ENCODE measurements at regions not wholly inside any gene's neighbourhood (a gene's known extent, or its start where the extent isn't known, plus 50 kb on each side); places are given as distances from the start of the nearest gene placed in this dataset.
A peak's percentile ranks its signal among the peaks of the same experiment; 100 is the strongest.

DNA sequence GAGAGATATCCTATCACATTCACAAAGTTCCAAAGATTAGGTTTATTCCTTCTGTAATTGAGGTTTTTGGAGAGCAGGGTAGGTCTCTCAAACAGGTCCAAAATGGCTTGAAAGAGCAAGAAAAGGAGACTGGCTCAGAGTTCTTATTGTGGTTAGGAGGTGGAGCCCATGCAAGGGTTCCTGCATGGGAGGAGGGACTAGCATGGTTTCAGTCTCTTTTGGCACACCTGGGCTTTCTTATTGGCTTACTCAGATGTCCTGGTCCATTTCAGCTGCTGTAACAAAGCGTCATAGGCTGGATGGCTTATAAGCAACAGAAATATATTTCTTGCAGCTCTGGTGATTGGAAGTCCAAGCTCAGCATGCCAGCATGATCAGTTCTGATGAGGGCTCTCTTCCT lies 493.1 kb downstream of the REEP3 start:
- no peak overlapping the region for H3K9ac ChIP-seq (ENCODE audit: low read length)
- H3K9me3 ChIP-seq (ENCODE audit: insufficient read depth, low read length) = no peaks in the 10 kb centered on the region
- no peaks in the 10 kb centered on the region for H4K20me1 ChIP-seq (ENCODE audit: insufficient read depth, low read length)
- no peaks in the 10 kb centered on the region for H3K4me1 ChIP-seq (ENCODE audit: low read length)
- no peaks in the 10 kb centered on the region for H3K36me3 ChIP-seq (replicated peaks; ENCODE audit: low read depth, low read length)
- no peak for TF ChIP-seq EZH2phosphoT487 (IDR thresholded peaks at IDR 0.05; ENCODE audit: low read depth)
- TF ChIP-seq, protein P1, sequence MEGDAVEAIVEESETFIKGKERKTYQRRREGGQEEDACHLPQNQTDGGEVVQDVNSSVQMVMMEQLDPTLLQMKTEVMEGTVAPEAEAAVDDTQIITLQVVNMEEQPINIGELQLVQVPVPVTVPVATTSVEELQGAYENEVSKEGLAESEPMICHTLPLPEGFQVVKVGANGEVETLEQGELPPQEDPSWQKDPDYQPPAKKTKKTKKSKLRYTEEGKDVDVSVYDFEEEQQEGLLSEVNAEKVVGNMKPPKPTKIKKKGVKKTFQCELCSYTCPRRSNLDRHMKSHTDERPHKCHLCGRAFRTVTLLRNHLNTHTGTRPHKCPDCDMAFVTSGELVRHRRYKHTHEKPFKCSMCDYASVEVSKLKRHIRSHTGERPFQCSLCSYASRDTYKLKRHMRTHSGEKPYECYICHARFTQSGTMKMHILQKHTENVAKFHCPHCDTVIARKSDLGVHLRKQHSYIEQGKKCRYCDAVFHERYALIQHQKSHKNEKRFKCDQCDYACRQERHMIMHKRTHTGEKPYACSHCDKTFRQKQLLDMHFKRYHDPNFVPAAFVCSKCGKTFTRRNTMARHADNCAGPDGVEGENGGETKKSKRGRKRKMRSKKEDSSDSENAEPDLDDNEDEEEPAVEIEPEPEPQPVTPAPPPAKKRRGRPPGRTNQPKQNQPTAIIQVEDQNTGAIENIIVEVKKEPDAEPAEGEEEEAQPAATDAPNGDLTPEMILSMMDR (IDR thresholded peaks at IDR 0.05; ENCODE audit: low read depth, low read length) = no peak
- no peak overlapping the region for H3K27ac ChIP-seq (ENCODE audit: low read length)
- no peak overlapping the region for H3K4me3 ChIP-seq (ENCODE audit: low read length)
- no peak overlapping the region for H2AFZ ChIP-seq (ENCODE audit: low read depth, low read length)
- H3K27me3 ChIP-seq (ENCODE audit: low read depth, low read length) = no peaks in the 10 kb centered on the region
- H3K4me2 ChIP-seq (ENCODE audit: low read length) = no peak overlapping the region
- no peaks in the 10 kb centered on the region for H3K79me2 ChIP-seq (ENCODE audit: low read length)

DNA sequence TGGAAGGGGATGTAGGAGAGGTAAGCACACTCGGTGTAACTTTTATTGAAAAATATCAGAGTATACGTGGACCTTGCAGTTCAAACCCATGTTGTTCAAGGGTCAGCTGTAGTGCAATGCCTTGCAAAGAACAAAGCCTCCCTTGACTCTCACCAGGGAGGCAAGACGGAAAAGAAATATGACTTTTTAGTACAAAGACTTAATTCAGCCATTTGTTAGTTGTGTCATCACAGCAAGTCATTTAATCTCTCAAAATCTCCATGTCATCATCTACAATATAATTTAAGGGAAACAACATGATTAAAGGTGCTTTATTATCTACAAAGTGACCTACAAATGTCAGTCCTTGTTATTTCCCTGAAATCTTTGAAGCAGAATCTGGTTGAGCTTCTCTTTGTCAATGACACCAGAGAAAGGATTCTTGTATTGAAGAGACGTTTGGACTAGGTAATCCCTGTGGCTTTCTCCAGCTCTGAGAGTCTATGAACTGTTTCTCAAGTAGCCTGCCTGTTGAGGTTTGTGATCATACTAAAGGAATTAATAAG lies 502.8 kb downstream of the REEP3 start:
- no peak overlapping the region for H3K4me3 ChIP-seq (ENCODE audit: low read length)

DNA sequence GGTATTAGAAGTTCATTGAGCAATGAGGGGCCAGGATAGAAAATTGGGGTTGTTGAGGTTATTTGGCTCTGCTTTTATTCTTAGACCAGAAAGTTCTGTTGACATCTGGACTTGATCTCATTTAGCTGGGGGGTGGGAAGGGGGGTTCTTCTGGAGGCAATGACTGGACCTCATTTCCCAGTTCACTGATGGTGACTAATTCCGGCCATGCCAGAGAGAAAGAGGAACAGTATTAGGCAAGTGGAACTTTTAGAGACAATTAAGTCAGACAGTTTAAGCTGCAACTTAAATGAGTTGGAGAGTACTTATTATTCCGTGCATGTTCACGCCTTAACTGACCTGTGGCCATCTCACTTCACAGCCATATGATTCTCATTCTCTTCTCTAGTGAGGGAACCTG lies 512.5 kb downstream of the REEP3 start:
- Histone ChIP-seq H3K9me3 (ENCODE audit: insufficient read depth, low read length) (no peaks in the 10 kb centered on the region), H3K36me3 (replicated peaks; ENCODE audit: low read depth, low read length) (no peaks in the 10 kb centered on the region), H3K4me1 (ENCODE audit: low read length) (peaks cover 13% of the 10 kb centered on the region), H2AFZ (ENCODE audit: low read depth, low read length) (no peak overlapping the region), H3K4me2 (ENCODE audit: low read length) (peak overlapping the region; percentile 17; the same call in 1 of the 2 replicates), H3K9ac (ENCODE audit: low read length) (no peak overlapping the region), H3K27ac (ENCODE audit: low read length) (no peak overlapping the region), H3K27me3 (ENCODE audit: low read depth, low read length) (no peaks in the 10 kb centered on the region), H3K79me2 (ENCODE audit: low read length) (no peaks in the 10 kb centered on the region), H3K4me3 (ENCODE audit: low read length) (no peak overlapping the region), H4K20me1 (ENCODE audit: insufficient read depth, low read length) (no peaks in the 10 kb centered on the region)
- no peak for TF ChIP-seq EZH2phosphoT487 (IDR thresholded peaks at IDR 0.05; ENCODE audit: low read depth)
- TF ChIP-seq, protein P1 (IDR thresholded peaks at IDR 0.05; ENCODE audit: low read depth, low read length) = no peak

More for the DNA sequence above, 502.8 kb downstream of the REEP3 start:
- Histone ChIP-seq H3K4me1 (ENCODE audit: low read length) (no peaks in the 10 kb centered on the region), H3K27ac (ENCODE audit: low read length) (no peak overlapping the region), H3K9me3 (ENCODE audit: insufficient read depth, low read length) (no peaks in the 10 kb centered on the region), H3K36me3 (replicated peaks; ENCODE audit: low read depth, low read length) (no peaks in the 10 kb centered on the region), H3K9ac (ENCODE audit: low read length) (no peak overlapping the region), H4K20me1 (ENCODE audit: insufficient read depth, low read length) (no peaks in the 10 kb centered on the region), H3K79me2 (ENCODE audit: low read length) (no peaks in the 10 kb centered on the region), H3K27me3 (ENCODE audit: low read depth, low read length) (no peaks in the 10 kb centered on the region), H2AFZ (ENCODE audit: low read depth, low read length) (no peak overlapping the region), H3K4me2 (ENCODE audit: low read length) (no peak overlapping the region)
- TF ChIP-seq, protein P1 (IDR thresholded peaks at IDR 0.05; ENCODE audit: low read depth, low read length) = no peak
- TF ChIP-seq EZH2phosphoT487 (IDR thresholded peaks at IDR 0.05; ENCODE audit: low read depth) = no peak

- H2AFZ ChIP-seq (ENCODE audit: low read depth, low read length) = no peak overlapping the region
- H3K4me3 ChIP-seq (ENCODE audit: low read length) = no peak overlapping the region
- no peaks in the 10 kb centered on the region for H3K79me2 ChIP-seq (ENCODE audit: low read length)
- H3K36me3 ChIP-seq (replicated peaks; ENCODE audit: low read depth, low read length) = no peaks in the 10 kb centered on the region
- no peak overlapping the region for H3K9ac ChIP-seq (ENCODE audit: low read length)
- no peaks in the 10 kb centered on the region for H4K20me1 ChIP-seq (ENCODE audit: insufficient read depth, low read length)
- no peak for TF ChIP-seq EZH2phosphoT487 (IDR thresholded peaks at IDR 0.05; ENCODE audit: low read depth)
- TF ChIP-seq, protein P1 (IDR thresholded peaks at IDR 0.05; ENCODE audit: low read depth, low read length) = no peak
- no peaks in the 10 kb centered on the region for H3K27me3 ChIP-seq (ENCODE audit: low read depth, low read length)
- H3K4me2 ChIP-seq (ENCODE audit: low read length) = no peak overlapping the region
- H3K4me1 ChIP-seq (ENCODE audit: low read length) = peaks cover 26% of the 10 kb centered on the region
- H3K27ac ChIP-seq (ENCODE audit: low read length) = no peak overlapping the region
- H3K9me3 ChIP-seq (ENCODE audit: insufficient read depth, low read length) = no peaks in the 10 kb centered on the region
Measured at GRCh38 chr10:64036321-64036930, 515.2 kb downstream of the REEP3 start.
